IMR-90 (cell line): ENCODE measurements at regions not wholly inside any gene's neighbourhood (a gene's known extent, or its start where the extent isn't known, plus 50 kb on each side); places are given as distances from the start of the nearest gene placed in this dataset.

Experiments used
- ATAC-seq: fragments of 200-7000 bp; cut with Tn5 transposase; 2 replicates; pipeline ENCODE4 v1.9.1; 2020; ENCODE audit warnings: low read depth, mild to moderate bottlenecking, moderate library complexity
- BruUV-seq: library from RNA; stranded (reverse); fragments of 400-500 nt; replicated peaks from 2 replicates; lab custom pipeline; 2021; lab: Mats Ljungman, UMichigan
- CTCF ChIA-PET: fragments of 300-600 bp; formaldehyde crosslinking; extraction: SDS; loops from one replicate; lab custom pipeline; 2021; ENCODE audit warnings: antibody characterized with exemption; lab: Yijun Ruan, JAX
- POLR2A ChIA-PET: fragments of 300-600 bp; sonication (Branson Sonifier 250); formaldehyde crosslinking; loops from one replicate; lab custom pipeline; 2022; ENCODE audit warnings: antibody characterized with exemption; ENCODE audit not compliant: unreplicated experiment; lab: Charles Lee
- DNase-seq: peaks from one replicate; pipeline ENCODE4 v3.0.0; 2013
- H2AFZ ChIP-seq: replicated peaks from 2 replicates; pipeline ENCODE3; 2013; ENCODE audit warnings: low read length, mild to moderate bottlenecking; ENCODE audit not compliant: poor library complexity
- H2AK5ac ChIP-seq: 2 replicates; pipeline ENCODE4 v1.6.1; 2013; ENCODE audit warnings: low read depth, low read length, inconsistent platforms
- H2AK9ac ChIP-seq: replicated peaks from 2 replicates; pipeline ENCODE3; 2013; ENCODE audit warnings: mild to moderate bottlenecking, low read depth, low read length, moderate library complexity; ENCODE audit not compliant: poor library complexity
- H2BK120ac ChIP-seq: 2 replicates; pipeline ENCODE4 v1.6.1; 2013; ENCODE audit warnings: low read depth, low read length, inconsistent platforms
- H2BK15ac ChIP-seq: 3 replicates; pipeline ENCODE4 v1.6.1; 2013; ENCODE audit warnings: low read depth, low read length, inconsistent platforms
- H2BK20ac ChIP-seq: 2 replicates; pipeline ENCODE4 v1.6.1; 2013; ENCODE audit warnings: low read depth, mild to moderate bottlenecking, inconsistent platforms, low read length, moderate library complexity
- H2BK5ac ChIP-seq: 2 replicates; pipeline ENCODE4 v1.6.1; 2013; ENCODE audit warnings: mild to moderate bottlenecking, low read depth, low read length, inconsistent platforms; ENCODE audit not compliant: poor library complexity, severe bottlenecking
- H3K14ac ChIP-seq: replicated peaks from 2 replicates; pipeline ENCODE4 v1.6.1; 2013; ENCODE audit warnings: low read depth, low read length, inconsistent platforms
- H3K18ac ChIP-seq: 2 replicates; pipeline ENCODE4 v1.6.1; 2013; ENCODE audit warnings: low read depth, low read length, control low read depth
- H3K23ac ChIP-seq: 2 replicates; pipeline ENCODE4 v1.6.1; 2013; ENCODE audit warnings: low read depth, low read length, inconsistent platforms
- H3K27ac ChIP-seq: 2 replicates; pipeline ENCODE4 v1.5.1; 2013; ENCODE audit warnings: mild to moderate bottlenecking, control low read depth, low read length; ENCODE audit not compliant: insufficient read depth
- H3K27me3 ChIP-seq: 2 replicates; pipeline ENCODE4 v1.6.1; 2013; ENCODE audit warnings: low read length; ENCODE audit not compliant: control insufficient read depth, insufficient read depth
- H3K36me3 ChIP-seq: 2 replicates; pipeline ENCODE4 v1.6.1; 2013; ENCODE audit warnings: low read length, mixed read lengths; ENCODE audit not compliant: control insufficient read depth, insufficient read depth
- H3K4ac ChIP-seq: 2 replicates; pipeline ENCODE4 v1.6.1; 2013; ENCODE audit warnings: low read depth, low read length, inconsistent platforms
- H3K4me1 ChIP-seq: 2 replicates; pipeline ENCODE4 v1.6.1; 2013; ENCODE audit warnings: low read length, mixed read lengths; ENCODE audit not compliant: control insufficient read depth, insufficient read depth
- H3K4me2 ChIP-seq: 2 replicates; pipeline ENCODE4 v1.6.1; 2013; ENCODE audit warnings: low read depth, mild to moderate bottlenecking, control low read depth, low read length, moderate library complexity
- H3K4me3 ChIP-seq: 2 replicates; pipeline ENCODE4 v1.5.1; 2013; ENCODE audit warnings: low read depth, mild to moderate bottlenecking, control low read depth, low read length, moderate library complexity; ENCODE audit not compliant: insufficient read depth
- H3K56ac ChIP-seq: 2 replicates; pipeline ENCODE4 v1.6.1; 2013; ENCODE audit warnings: low read length, inconsistent platforms; ENCODE audit not compliant: insufficient read depth; ENCODE audit errors: extremely low read depth
- H3K79me1 ChIP-seq, 2 experiments: 2 replicates each; pipeline ENCODE4 v1.6.1; 2013; ENCODE audit warnings: low read length in 2 of 2, inconsistent platforms in 1 of 2, low read depth in 1 of 2
- H3K9ac ChIP-seq: 2 replicates; pipeline ENCODE4 v1.6.1; 2013; ENCODE audit warnings: low read depth, low read length, control low read depth
- H3K9me1 ChIP-seq: 2 replicates; pipeline ENCODE4 v1.6.1; 2013; ENCODE audit warnings: low read length, inconsistent platforms; ENCODE audit not compliant: insufficient read depth
- H3K9me3 ChIP-seq: 2 replicates; pipeline ENCODE4 v1.6.1; 2013; ENCODE audit warnings: low read length; ENCODE audit not compliant: control insufficient read depth, insufficient read depth
- H4K20me1 ChIP-seq: 2 replicates; pipeline ENCODE4 v1.6.1; 2013; ENCODE audit warnings: low read length, inconsistent platforms; ENCODE audit not compliant: insufficient read depth
- H4K5ac ChIP-seq: 2 replicates; pipeline ENCODE4 v1.6.1; 2013; ENCODE audit warnings: mild to moderate bottlenecking, low read depth, low read length, control low read depth
- H4K8ac ChIP-seq, 2 experiments: 2 replicates each; pipeline ENCODE4 v1.6.1; 2013; ENCODE audit warnings: low read depth in 2 of 2, low read length in 2 of 2, control low read depth in 1 of 2, inconsistent platforms in 1 of 2
- H4K91ac ChIP-seq: 2 replicates; pipeline ENCODE4 v1.6.1; 2013; ENCODE audit warnings: low read depth, low read length, inconsistent platforms; ENCODE audit not compliant: insufficient read depth
- BHLHE40 ChIP-seq: fragments of 150-350 bp; IDR thresholded peaks from 2 replicates; pipeline ENCODE4 v1.6.1; 2016; ENCODE audit warnings: mild to moderate bottlenecking, low read depth, low read length
- CEBPB ChIP-seq: IDR thresholded peaks from 2 replicates; pipeline ENCODE4 v1.6.1; 2012; ENCODE audit warnings: low read depth, low read length, improper control_type of control experiment
- CHD1 ChIP-seq: IDR thresholded peaks from 2 replicates; pipeline ENCODE4 v1.6.1; 2012; ENCODE audit warnings: low read depth, low read length, improper control_type of control experiment
- CTCF ChIP-seq: conservative IDR thresholded peaks from 2 replicates; pipeline ENCODE4 v1.5.1; 2012; ENCODE audit warnings: mild to moderate bottlenecking, low read depth, low read length, improper control_type of control experiment
- ELK1 ChIP-seq: fragments of 150-350 bp; IDR thresholded peaks from 2 replicates; pipeline ENCODE4 v1.6.1; 2016; ENCODE audit warnings: low read depth, mild to moderate bottlenecking, low read length, moderate library complexity, borderline replicate concordance
- FOS ChIP-seq: fragments of 150-350 bp; IDR thresholded peaks from 2 replicates; pipeline ENCODE4 v1.6.1; 2016; ENCODE audit warnings: low read depth, low read length
- MAFK ChIP-seq: IDR thresholded peaks from 2 replicates; pipeline ENCODE4 v1.6.1; 2012; ENCODE audit warnings: low read depth, low read length, improper control_type of control experiment
- MAZ ChIP-seq: IDR thresholded peaks from 2 replicates; pipeline ENCODE4 v1.6.1; 2012; ENCODE audit warnings: low read depth, mild to moderate bottlenecking, low read length, improper control_type of control experiment, moderate library complexity, borderline replicate concordance
- MXI1 ChIP-seq: IDR thresholded peaks from 2 replicates; pipeline ENCODE4 v1.6.1; 2012; ENCODE audit warnings: low read depth, mild to moderate bottlenecking, low read length, moderate library complexity, borderline replicate concordance
- NFE2L2 ChIP-seq: fragments of 150-350 bp; IDR thresholded peaks from 2 replicates; pipeline ENCODE4 v1.6.1; 2016; ENCODE audit warnings: low read depth, mild to moderate bottlenecking, low read length
- POLR2A ChIP-seq: IDR thresholded peaks from 2 replicates; pipeline ENCODE4 v1.6.1; 2012; ENCODE audit warnings: mild to moderate bottlenecking, low read depth, low read length
- RAD21 ChIP-seq: IDR thresholded peaks from 2 replicates; pipeline ENCODE4 v1.6.1; 2012; ENCODE audit warnings: low read length, improper control_type of control experiment
- RCOR1 ChIP-seq: IDR thresholded peaks from 2 replicates; pipeline ENCODE4 v1.6.1; 2012; ENCODE audit warnings: mild to moderate bottlenecking, low read length, improper control_type of control experiment; ENCODE audit not compliant: insufficient replicate concordance
- RFX5 ChIP-seq: IDR thresholded peaks from 2 replicates; pipeline ENCODE4 v1.8.0; 2012; ENCODE audit warnings: low read depth, mild to moderate bottlenecking, low read length, moderate library complexity
- SMC3 ChIP-seq: fragments of 150-350 bp; IDR thresholded peaks from 2 replicates; pipeline ENCODE4 v1.6.1; 2016; ENCODE audit warnings: low read depth, mild to moderate bottlenecking, antibody characterized with exemption, low read length, moderate library complexity
- USF2 ChIP-seq: fragments of 150-350 bp; IDR thresholded peaks from 2 replicates; pipeline ENCODE4 v1.6.1; 2017; ENCODE audit warnings: mild to moderate bottlenecking, antibody characterized with exemption, low read length, low read depth
- WGBS, 2 experiments: methylation state at CpG; one replicate each; pipeline versions ENCODE4 v1.1.5 to v1.1.7; 2013; ENCODE audit warnings: missing lambda C conversion rate in 2 of 2; ENCODE audit not compliant: insufficient read length in 1 of 2; ENCODE audit errors: extremely low coverage in 2 of 2; 5-methylcytosine and 5-hydroxymethylcytosine counted together
- dilution Hi-C: fragments of 300-500 bp; cut with HindIII; formaldehyde crosslinking; loops from one replicate; pipeline ENCODE4 v1.14.3; 2018; ENCODE audit warnings: low sequenced_read_pairs; ENCODE audit not compliant: unreplicated experiment
- in situ Hi-C: fragments of 300-500 bp; cut with MboI; formaldehyde crosslinking; loops from 3 replicates; pipeline ENCODE4 v1.14.3; 2019; ENCODE audit warnings: low sequenced_read_pairs, inconsistent platforms, mixed read lengths
- intact Hi-C: fragments of 100-400 bp; cut with micrococcal nuclease; formaldehyde crosslinking; loops from 2 replicates; pipeline ENCODE4 v1.10.0; 2022

GRCh38 chr11:115112754-115113153, 391.5 kb downstream of the CADM1 start:
- H3K56ac ChIP-seq: no peak overlapping the region
- H3K23ac ChIP-seq: no peak overlapping the region
- DNase-seq (no peak), ATAC-seq (no peak)
- no peak overlapping the region for H4K91ac ChIP-seq
- no peaks in the 10 kb centered on the region for H4K20me1 ChIP-seq
- H3K18ac ChIP-seq: no peak overlapping the region
- no peaks in the 10 kb centered on the region for H3K79me1 ChIP-seq
- dilution Hi-C loops: no loop called here
- no peak overlapping the region for H3K4me3 ChIP-seq
- in situ Hi-C loops: no loop called here
- H4K5ac ChIP-seq: no peak overlapping the region
- no peak overlapping the region for H2AK9ac ChIP-seq
- no peak overlapping the region for H2BK120ac ChIP-seq
- intact Hi-C loops: no loop called here
- ChIA-PET POLR2A (no interaction called here), CTCF (no interaction called here)
- 47% methylated on average over 2 of the region's 6 CpGs; no CpG with 5 or more reads in 1 of the 2 experiments for WGBS, 2 experiments
- no peak overlapping the region for H3K4me2 ChIP-seq
- H3K9me1 ChIP-seq: no peaks in the 10 kb centered on the region
- H3K4me1 ChIP-seq: no peaks in the 10 kb centered on the region
- H3K4ac ChIP-seq: no peak overlapping the region
- H3K9ac ChIP-seq: no peak overlapping the region
- H3K14ac ChIP-seq: no peak overlapping the region
- H2BK20ac ChIP-seq: no peak overlapping the region
- no peak overlapping the region for H2BK15ac ChIP-seq
- H2BK5ac ChIP-seq: no peak overlapping the region
- no peak overlapping the region for H2AFZ ChIP-seq
- BruUV-seq: no TSS peak
- H2AK5ac ChIP-seq: no peak overlapping the region
- no peak overlapping the region for H3K27ac ChIP-seq
- H3K9me3 ChIP-seq: no peaks in the 10 kb centered on the region
- no peak overlapping the region for H4K8ac ChIP-seq
- TF ChIP-seq MAZ (no peak), MAFK (no peak), CEBPB (no peak), RFX5 (no peak), POLR2A (no peak), MXI1 (no peak), USF2 (no peak), SMC3 (no peak), BHLHE40 (no peak), NFE2L2 (no peak), CTCF (no peak), RAD21 (no peak), ELK1 (no peak), FOS (no peak), RCOR1 (no peak), CHD1 (no peak)
- H3K36me3 ChIP-seq: no peaks in the 10 kb centered on the region
- peaks cover 2% of the 10 kb centered on the region; the same call in 1 of the 2 replicates for H3K27me3 ChIP-seq
